Neural crest cell (in vitro differentiated cells): ENCODE measurements at regions not wholly inside any gene's neighbourhood (a gene's known extent, or its start where the extent isn't known, plus 50 kb on each side); places are given as distances from the start of the nearest gene placed in this dataset.

ENCODE experiments used
- DNase-seq: peaks from one replicate; pipeline ENCODE4 v3.0.0; 2021; ENCODE audit warnings: low read depth, mixed read lengths, low spot score
- H3K27ac Mint-ChIP-seq: one replicate; pipeline ENCODE4 v1.8.0; 2021; ENCODE audit warnings: mild to moderate bottlenecking, mixed read lengths; ENCODE audit not compliant: unreplicated experiment
- H3K27me3 Mint-ChIP-seq: 2 replicates; pipeline ENCODE4 v1.8.0; 2021; ENCODE audit warnings: low read depth, mild to moderate bottlenecking, mixed read lengths
- H3K36me3 Mint-ChIP-seq: 2 replicates; pipeline ENCODE4 v1.8.0; 2021; ENCODE audit warnings: low read depth, mild to moderate bottlenecking, mixed read lengths
- H3K4me1 Mint-ChIP-seq: 2 replicates; pipeline ENCODE4 v1.8.0; 2021; ENCODE audit warnings: mixed read lengths
- H3K4me3 Mint-ChIP-seq: one replicate; pipeline ENCODE4 v1.8.0; 2021; ENCODE audit warnings: mild to moderate bottlenecking, mixed read lengths
- H3K9me3 Mint-ChIP-seq: 2 replicates; pipeline ENCODE4 v1.8.0; 2021; ENCODE audit warnings: mixed read lengths
- TF ChIP-seq, protein P1 (sequence below): fragments of 200-600 bp; sonication (generic); conservative IDR thresholded peaks from 2 replicates; pipeline ENCODE4 v1.5.0; 2021; ENCODE audit warnings: antibody characterized with exemption, mild to moderate bottlenecking

DNA sequence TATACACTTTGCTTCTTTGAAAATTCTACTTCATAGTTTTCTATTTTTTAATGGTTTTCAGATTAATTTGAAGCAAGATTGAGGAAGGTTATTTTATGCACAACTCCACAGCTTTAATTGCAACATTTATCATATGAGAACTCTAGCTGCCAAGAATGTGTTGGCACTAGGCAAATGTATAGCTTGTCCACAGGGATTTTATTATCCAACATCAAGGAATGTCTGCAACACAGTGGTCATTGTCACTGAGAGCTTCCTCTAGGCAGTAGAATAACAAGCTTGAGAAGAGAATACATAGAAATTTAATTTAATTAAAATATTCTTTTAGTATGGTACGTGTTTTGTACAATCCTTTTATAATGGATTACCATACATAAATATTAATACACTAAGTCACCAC is 1600.8 kb downstream of the ARAP2 start:
- Mint-ChIP-seq H3K4me1 (no peaks in the 10 kb centered on the region), H3K4me3 (no peak overlapping the region), H3K27me3 (no peaks in the 10 kb centered on the region), H3K9me3 (peaks cover 9% of the 10 kb centered on the region), H3K27ac (no peak overlapping the region), H3K36me3 (peaks cover 4% of the 10 kb centered on the region)
- DNase-seq: no peak
- TF ChIP-seq, protein P1, sequence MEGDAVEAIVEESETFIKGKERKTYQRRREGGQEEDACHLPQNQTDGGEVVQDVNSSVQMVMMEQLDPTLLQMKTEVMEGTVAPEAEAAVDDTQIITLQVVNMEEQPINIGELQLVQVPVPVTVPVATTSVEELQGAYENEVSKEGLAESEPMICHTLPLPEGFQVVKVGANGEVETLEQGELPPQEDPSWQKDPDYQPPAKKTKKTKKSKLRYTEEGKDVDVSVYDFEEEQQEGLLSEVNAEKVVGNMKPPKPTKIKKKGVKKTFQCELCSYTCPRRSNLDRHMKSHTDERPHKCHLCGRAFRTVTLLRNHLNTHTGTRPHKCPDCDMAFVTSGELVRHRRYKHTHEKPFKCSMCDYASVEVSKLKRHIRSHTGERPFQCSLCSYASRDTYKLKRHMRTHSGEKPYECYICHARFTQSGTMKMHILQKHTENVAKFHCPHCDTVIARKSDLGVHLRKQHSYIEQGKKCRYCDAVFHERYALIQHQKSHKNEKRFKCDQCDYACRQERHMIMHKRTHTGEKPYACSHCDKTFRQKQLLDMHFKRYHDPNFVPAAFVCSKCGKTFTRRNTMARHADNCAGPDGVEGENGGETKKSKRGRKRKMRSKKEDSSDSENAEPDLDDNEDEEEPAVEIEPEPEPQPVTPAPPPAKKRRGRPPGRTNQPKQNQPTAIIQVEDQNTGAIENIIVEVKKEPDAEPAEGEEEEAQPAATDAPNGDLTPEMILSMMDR: no peak

GRCh38 chr4:34644579-34645115 is 1599.7 kb downstream of the ARAP2 start:
- TF ChIP-seq, protein P1: no peak
- Mint-ChIP-seq H3K4me3 (no peak overlapping the region), H3K36me3 (peaks cover 4% of the 10 kb centered on the region), H3K4me1 (no peaks in the 10 kb centered on the region), H3K27me3 (no peaks in the 10 kb centered on the region), H3K9me3 (peaks cover 9% of the 10 kb centered on the region), H3K27ac (no peak overlapping the region)
- DNase-seq: no peak

DNA sequence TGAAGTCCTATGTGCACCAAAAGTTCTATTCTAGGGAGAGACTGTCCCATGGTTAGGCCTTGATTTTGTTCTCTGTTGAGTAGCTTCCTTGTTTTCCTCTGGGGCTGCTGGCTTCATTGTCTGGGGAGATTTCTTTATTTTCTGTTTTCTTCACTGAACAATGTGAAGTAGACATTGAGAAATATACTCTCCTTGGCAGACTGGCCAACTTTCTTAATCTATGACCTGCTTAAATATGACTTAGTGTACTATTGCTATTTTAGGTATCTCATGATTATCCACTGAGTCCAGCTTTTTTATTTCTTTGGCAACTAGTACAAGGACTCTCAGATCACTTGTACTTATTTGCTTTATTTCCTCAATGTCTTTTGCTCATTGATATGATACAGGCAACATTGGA is 1594.6 kb downstream of the ARAP2 start:
- TF ChIP-seq, protein P1: no peak
- Mint-ChIP-seq H3K27ac (no peak overlapping the region), H3K27me3 (no peaks in the 10 kb centered on the region), H3K4me3 (no peak overlapping the region), H3K4me1 (no peaks in the 10 kb centered on the region), H3K9me3 (no peaks in the 10 kb centered on the region), H3K36me3 (no peaks in the 10 kb centered on the region)
- no peak for DNase-seq

GRCh38 chr4:34664051-34664450 is 1580.3 kb downstream of the ARAP2 start:
- Mint-ChIP-seq H3K4me3 (no peak overlapping the region), H3K4me1 (no peaks in the 10 kb centered on the region), H3K27me3 (no peaks in the 10 kb centered on the region), H3K9me3 (peaks cover 3% of the 10 kb centered on the region), H3K36me3 (no peaks in the 10 kb centered on the region), H3K27ac (no peak overlapping the region)
- TF ChIP-seq, protein P1: no peak
- DNase-seq: no peak

- Mint-ChIP-seq H3K27me3 (no peaks in the 10 kb centered on the region), H3K4me1 (no peaks in the 10 kb centered on the region), H3K9me3 (peaks cover 3% of the 10 kb centered on the region), H3K36me3 (no peaks in the 10 kb centered on the region), H3K4me3 (no peak overlapping the region), H3K27ac (no peak overlapping the region)
- DNase-seq: no peak
- TF ChIP-seq, protein P1: no peak
Observed at GRCh38 chr4:34676400-34676799, 1567.9 kb downstream of the ARAP2 start.

GRCh38 chr4:34678431-34678830 is 1565.9 kb downstream of the ARAP2 start:
- H3K4me3 Mint-ChIP-seq: no peak overlapping the region
- no peaks in the 10 kb centered on the region for H3K9me3 Mint-ChIP-seq
- TF ChIP-seq, protein P1: no peak
- H3K27ac Mint-ChIP-seq: no peak overlapping the region
- no peaks in the 10 kb centered on the region for H3K4me1 Mint-ChIP-seq
- no peaks in the 10 kb centered on the region for H3K27me3 Mint-ChIP-seq
- no peaks in the 10 kb centered on the region for H3K36me3 Mint-ChIP-seq
- no peak for DNase-seq
